HG02642 (cell line): ENCODE measurements at regions not wholly inside any gene's neighbourhood (a gene's known extent, or its start where the extent isn't known, plus 50 kb on each side); places are given as distances from the start of the nearest gene placed in this dataset.

Source experiments
- ATAC-seq: cut with Tn5 transposase; IDR thresholded peaks from one replicate; pipeline ENCODE4 v1.9.1; 2021; ENCODE audit warnings: mild to moderate bottlenecking; ENCODE audit not compliant: unreplicated experiment, poor library complexity

- ATAC-seq = no peak
Observed at GRCh38 chr4:147303174-147303872, 177.6 kb upstream of the EDNRA start.

GRCh38 chr4:147303873-147304229, 177.0 kb upstream of the EDNRA start:
- ATAC-seq = no peak

- ATAC-seq = no peak
Observed at GRCh38 chr4:147307896-147308674, 172.8 kb upstream of the EDNRA start.

- ATAC-seq = no peak
Observed at GRCh38 chr4:147309434-147309833, 171.5 kb upstream of the EDNRA start.

GRCh38 chr4:147310312-147310711, 170.6 kb upstream of the EDNRA start:
- ATAC-seq = no peak

- no peak for ATAC-seq
Observed at GRCh38 chr4:147311956-147312355, 168.9 kb upstream of the EDNRA start.

GRCh38 chr4:147312376-147313046, 168.4 kb upstream of the EDNRA start:
- no peak for ATAC-seq

GRCh38 chr4:147313108-147313507, 167.8 kb upstream of the EDNRA start:
- ATAC-seq = no peak

- no peak for ATAC-seq
Observed at GRCh38 chr4:147318586-147318985, 162.3 kb upstream of the EDNRA start.

GRCh38 chr4:147325571-147325981, 155.3 kb upstream of the EDNRA start:
- no peak for ATAC-seq

- ATAC-seq = no peak
Observed at GRCh38 chr4:147326591-147326990, 154.3 kb upstream of the EDNRA start.

- no peak for ATAC-seq
Observed at GRCh38 chr4:147327322-147327721, 153.6 kb upstream of the EDNRA start.

GRCh38 chr4:147328189-147328588, 152.7 kb upstream of the EDNRA start:
- ATAC-seq = no peak

- no peak for ATAC-seq
Observed at GRCh38 chr4:147328756-147329446, 152.0 kb upstream of the EDNRA start.

GRCh38 chr4:147332091-147332490, 148.8 kb upstream of the EDNRA start:
- ATAC-seq = no peak

GRCh38 chr4:147334478-147334877, 146.4 kb upstream of the EDNRA start:
- ATAC-seq = no peak

- no peak for ATAC-seq
Observed at GRCh38 chr4:147335183-147335582, 145.7 kb upstream of the EDNRA start.

- no peak for ATAC-seq
Observed at GRCh38 chr4:147336252-147336651, 144.6 kb upstream of the EDNRA start.

- no peak for ATAC-seq
Observed at GRCh38 chr4:147339100-147339499, 141.8 kb upstream of the EDNRA start.

GRCh38 chr4:147340111-147340510, 140.8 kb upstream of the EDNRA start:
- ATAC-seq = no peak

- no peak for ATAC-seq
Observed at GRCh38 chr4:147340591-147341120, 140.2 kb upstream of the EDNRA start.
